Nephron (organoid): ENCODE measurements at regions not wholly inside any gene's neighbourhood (a gene's known extent, or its start where the extent isn't known, plus 50 kb on each side); places are given as distances from the start of the nearest gene placed in this dataset.

Experiments used
- H3K27ac Mint-ChIP-seq, 3 experiments: 2 replicates each; pipeline ENCODE4 v1.8.0; 2020; ENCODE audit warnings: mixed read lengths in 3 of 3, mild to moderate bottlenecking in 2 of 3, moderate library complexity in 1 of 3
- H3K27me3 Mint-ChIP-seq: 2 replicates; pipeline ENCODE4 v1.8.0; 2021; ENCODE audit warnings: low read depth, mild to moderate bottlenecking, moderate library complexity, mixed read lengths
- H3K36me3 Mint-ChIP-seq: 2 replicates; pipeline ENCODE4 v1.8.0; 2020; ENCODE audit warnings: low read depth, mixed read lengths
- H3K4me1 Mint-ChIP-seq: 2 replicates; pipeline ENCODE4 v1.8.0; 2020; ENCODE audit warnings: mixed read lengths
- H3K4me3 Mint-ChIP-seq, 3 experiments: 2 replicates each; pipeline ENCODE4 v1.8.0; 2020; ENCODE audit warnings: mild to moderate bottlenecking in 3 of 3, mixed read lengths in 3 of 3, moderate library complexity in 2 of 3
- H3K9me3 Mint-ChIP-seq: 2 replicates; pipeline ENCODE4 v1.8.0; 2020; ENCODE audit warnings: mixed read lengths
- CTCF ChIP-seq, 3 experiments: fragments of 200-600 bp; sonication (generic); IDR thresholded peaks; one replicate each; pipeline ENCODE4 v1.5.0; 2021; ENCODE audit warnings: antibody characterized with exemption in 3 of 3; ENCODE audit not compliant: unreplicated experiment in 3 of 3

DNA sequence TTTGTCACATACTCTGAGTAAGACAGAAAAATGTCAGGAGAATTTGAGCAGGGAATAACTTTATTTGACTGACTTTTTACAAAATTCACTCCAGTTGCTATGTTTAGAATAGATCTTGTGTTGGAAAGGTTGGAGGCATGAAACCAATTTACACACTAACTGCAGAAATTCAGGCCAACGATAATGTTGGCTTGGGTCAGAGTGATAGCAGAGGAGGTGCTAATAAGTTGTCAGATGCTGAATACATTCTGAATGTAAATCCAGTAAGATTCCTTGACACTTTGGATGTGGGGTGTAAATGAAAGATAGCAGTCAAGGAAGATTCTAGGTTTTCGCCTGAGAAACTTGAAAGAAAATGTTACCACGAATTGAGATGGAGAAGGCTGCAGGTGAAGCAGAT lies 502.5 kb upstream of the GHITM start:
- no peak for TF ChIP-seq CTCF (IDR thresholded peaks at IDR 0.05; ENCODE audit: unreplicated experiment in 3 of 3)
- Mint-ChIP-seq H3K36me3 (no peaks in the 10 kb centered on the region), H3K4me1 (no peaks in the 10 kb centered on the region), H3K4me3 (no peak overlapping the region), H3K27ac (no peak overlapping the region), H3K27me3 (no peaks in the 10 kb centered on the region), H3K9me3 (no peaks in the 10 kb centered on the region)

GRCh38 chr10:83647526-83647925 lies 491.8 kb upstream of the GHITM start:
- Mint-ChIP-seq H3K27me3 (no peaks in the 10 kb centered on the region), H3K4me1 (peaks cover 4% of the 10 kb centered on the region), H3K36me3 (no peaks in the 10 kb centered on the region), H3K27ac (peak overlapping the region in 1 of 3 experiments; percentile 14), H3K4me3 (no peak overlapping the region), H3K9me3 (no peaks in the 10 kb centered on the region)
- TF ChIP-seq CTCF (IDR thresholded peaks at IDR 0.05; ENCODE audit: unreplicated experiment in 3 of 3): no peak

DNA sequence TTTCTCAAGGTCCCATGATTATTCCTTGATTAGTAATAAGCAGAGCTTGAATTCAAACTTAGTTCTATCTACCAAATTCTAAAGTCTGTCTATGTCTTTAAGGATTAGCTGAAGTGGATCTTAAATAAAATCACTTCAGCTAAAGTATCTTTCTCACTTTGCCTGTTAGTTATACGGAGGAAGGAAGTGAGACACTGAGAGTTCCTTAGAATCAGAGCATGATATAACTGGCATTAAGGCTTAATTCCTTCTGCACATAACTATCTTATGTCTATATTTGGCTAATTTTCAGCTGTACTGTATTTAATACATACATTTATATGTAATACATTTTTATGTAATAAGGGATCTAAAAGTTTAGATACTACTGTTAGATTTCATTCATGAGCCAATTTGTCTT lies 491.1 kb upstream of the GHITM start:
- no peak overlapping the region for H3K27ac Mint-ChIP-seq
- H3K27me3 Mint-ChIP-seq: no peaks in the 10 kb centered on the region
- H3K9me3 Mint-ChIP-seq: no peaks in the 10 kb centered on the region
- no peak for TF ChIP-seq CTCF (IDR thresholded peaks at IDR 0.05; ENCODE audit: unreplicated experiment in 3 of 3)
- no peaks in the 10 kb centered on the region for H3K36me3 Mint-ChIP-seq
- H3K4me1 Mint-ChIP-seq: peaks cover 4% of the 10 kb centered on the region
- no peak overlapping the region for H3K4me3 Mint-ChIP-seq

DNA sequence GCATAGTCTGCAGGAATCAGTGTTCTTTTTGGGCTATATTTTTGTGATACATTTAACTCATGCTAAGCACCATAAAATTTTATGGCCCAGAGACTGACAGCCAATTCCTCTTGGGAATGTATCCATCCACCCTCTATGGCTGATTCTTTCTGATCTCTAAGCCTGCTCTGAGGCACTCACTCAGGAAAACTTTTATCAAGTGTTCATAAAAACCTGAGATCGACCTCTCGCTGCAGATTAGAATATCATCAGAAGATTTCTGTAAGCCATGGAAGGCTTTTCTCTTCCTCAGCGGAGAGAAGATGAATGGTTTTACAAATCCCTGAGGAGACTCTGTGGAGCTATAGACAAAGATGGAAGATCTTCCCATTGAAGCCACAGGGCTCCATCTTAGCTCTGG lies 489.8 kb upstream of the GHITM start:
- peaks cover 4% of the 10 kb centered on the region for H3K9me3 Mint-ChIP-seq
- H3K4me3 Mint-ChIP-seq: no peak overlapping the region
- no peaks in the 10 kb centered on the region for H3K36me3 Mint-ChIP-seq
- H3K27ac Mint-ChIP-seq: no peak overlapping the region
- H3K27me3 Mint-ChIP-seq: no peaks in the 10 kb centered on the region
- H3K4me1 Mint-ChIP-seq: peaks cover 4% of the 10 kb centered on the region
- no peak for TF ChIP-seq CTCF (IDR thresholded peaks at IDR 0.05; ENCODE audit: unreplicated experiment in 3 of 3)

DNA sequence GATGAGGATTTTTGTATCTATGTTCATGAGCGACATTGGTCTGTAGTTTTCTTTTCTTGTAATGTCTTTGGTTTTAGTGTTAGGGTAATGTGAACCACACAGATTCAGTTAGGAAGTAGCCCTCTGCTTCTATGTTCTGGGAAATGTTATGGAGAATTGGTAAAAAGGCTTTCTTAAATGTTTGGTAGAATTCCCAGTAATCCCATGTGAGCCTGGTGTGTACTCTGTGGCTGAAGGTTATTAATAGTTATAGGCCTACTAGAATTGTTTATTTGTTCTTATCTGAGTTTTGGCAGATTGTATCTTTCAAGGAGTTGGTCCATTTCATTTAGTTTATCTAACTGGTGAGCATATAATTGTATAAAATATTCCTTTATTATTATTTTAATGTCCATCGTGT lies 484.6 kb upstream of the GHITM start:
- no peak for TF ChIP-seq CTCF (IDR thresholded peaks at IDR 0.05; ENCODE audit: unreplicated experiment in 3 of 3)
- Mint-ChIP-seq H3K27ac (no peak overlapping the region), H3K4me1 (no peaks in the 10 kb centered on the region), H3K9me3 (peaks cover 15% of the 10 kb centered on the region), H3K36me3 (peaks cover 4% of the 10 kb centered on the region), H3K4me3 (no peak overlapping the region), H3K27me3 (peaks cover 4% of the 10 kb centered on the region)

GRCh38 chr10:83656924-83657323 lies 482.4 kb upstream of the GHITM start:
- Mint-ChIP-seq H3K9me3 (peaks cover 15% of the 10 kb centered on the region), H3K27me3 (peaks cover 4% of the 10 kb centered on the region), H3K36me3 (peaks cover 4% of the 10 kb centered on the region), H3K4me3 (no peak overlapping the region), H3K4me1 (no peaks in the 10 kb centered on the region), H3K27ac (no peak overlapping the region)
- TF ChIP-seq CTCF (IDR thresholded peaks at IDR 0.05; ENCODE audit: unreplicated experiment in 3 of 3): no peak
